ENCODE measurements at regions not wholly inside any gene's neighbourhood (a gene's known extent, or its start where the extent isn't known, plus 50 kb on each side); places are given as distances from the start of the nearest gene placed in this dataset.
"Not testable (repeated sequence)": the region's sequence is repeated elsewhere in the genome, so short reads cannot be mapped to it uniquely, and the experiment has no call there.

- DNase-seq (ENCODE audit: low read depth, low spot score), result no peak
- FAIRE-seq, result no peak
- ChIA-PET POLR2A (no interaction called here), CTCF (no interaction called here)
- Histone ChIP-seq H3K36me3 (ENCODE audit: control insufficient read depth in 2 of 2, extremely low read depth in 1 of 2, insufficient read depth in 2 of 2, low read length in 2 of 2) (no peaks in the 10 kb centered on the region), H3K27ac (ENCODE audit: insufficient read depth, low read depth, low read length) (no peak overlapping the region), H3K4me2 (ENCODE audit: insufficient read depth, low read length) (no peak overlapping the region), H3K9me3 (replicated peaks; ENCODE audit: control insufficient read depth, insufficient read depth, low read length) (no peaks in the 10 kb centered on the region), H3K4me1 (ENCODE audit: control insufficient read depth, extremely low read depth, insufficient read depth, low read length) (no peaks in the 10 kb centered on the region), H2AFZ (ENCODE audit: low read depth, low read length) (no peak overlapping the region), H3K27me3 (ENCODE audit: control insufficient read depth in 2 of 2, insufficient read depth in 2 of 2, low read length in 2 of 2) (peaks cover 0 to 2% of the 10 kb centered on the region in 2 experiments), H3K9me1 (replicated peaks; ENCODE audit: control insufficient read depth, extremely low read depth, insufficient read depth, low read length) (no peaks in the 10 kb centered on the region), H3K9ac (replicated peaks; ENCODE audit: extremely low read depth, insufficient read depth, low read length) (no peak overlapping the region), H3K79me2 (ENCODE audit: control insufficient read depth, insufficient read depth, low read length) (no peaks in the 10 kb centered on the region), H4K20me1 (replicated peaks; ENCODE audit: control insufficient read depth, extremely low read depth, insufficient read depth, low read length) (no peaks in the 10 kb centered on the region), H3K4me3 (replicated peaks in 1 of 3; ENCODE audit: insufficient read depth in 1 of 3, low read depth in 1 of 3, low read length in 3 of 3) (no peak overlapping the region)
- no peak for TF ChIP-seq MYC (IDR thresholded peaks at IDR 0.05; ENCODE audit: low read depth, low read length)
- TF ChIP-seq FOS (IDR thresholded peaks at IDR 0.05; ENCODE audit: borderline replicate concordance, insufficient read depth, low read length), result no peak
- no peak for TF ChIP-seq MAX (IDR thresholded peaks at IDR 0.05; ENCODE audit: insufficient read depth, insufficient read length)
- no peak for TF ChIP-seq EZH2 (IDR thresholded peaks at IDR 0.05; ENCODE audit: borderline replicate concordance, low read depth, low read length, severe bottlenecking)
- no peak for TF ChIP-seq POLR2A (IDR thresholded peaks at IDR 0.05; ENCODE audit: low read depth, low read length)
- TF ChIP-seq POLR2AphosphoS5 (IDR thresholded peaks at IDR 0.05; ENCODE audit: insufficient read depth, low read depth, low read length), result no peak
- TF ChIP-seq JUN (IDR thresholded peaks at IDR 0.05; ENCODE audit: borderline replicate concordance, insufficient read depth, insufficient read length, low read depth), result no peak
- no peak for TF ChIP-seq CTCF (IDR thresholded peaks at IDR 0.05; ENCODE audit: extremely low read depth in 1 of 2, insufficient read depth in 1 of 2, low read depth in 1 of 2, low read length in 2 of 2)
- no peak for TF ChIP-seq GATA2 (IDR thresholded peaks at IDR 0.05; ENCODE audit: insufficient read depth, insufficient read length, low read depth, low read length)
- dilution Hi-C loops (cut with MboI; ENCODE audit: extremely low pct_ligation_motif_present, low sequenced_read_pairs) (no loop called here), intact Hi-C loops (cut with micrococcal nuclease) (no loop called here)
- BruUV-seq (replicated peaks), result no TSS peak
Measured at GRCh38 chr14:57136669-57137328, 131.9 kb downstream of the EXOC5 start.

GRCh38 chr14:57127809-57128208 lies 140.9 kb downstream of the EXOC5 start:
- CTCF ChIA-PET, result not testable (repeated sequence)

More at GRCh38 chr14:57127809-57128208, 140.9 kb downstream of the EXOC5 start:
- H3K27me3 ChIP-seq (ENCODE audit: control insufficient read depth in 2 of 2, insufficient read depth in 2 of 2, low read length in 2 of 2); intact Hi-C loops (cut with micrococcal nuclease); BruUV-seq (replicated peaks); DNase-seq (ENCODE audit: low read depth, low spot score); H2AFZ ChIP-seq (ENCODE audit: low read depth, low read length); POLR2A ChIA-PET; H4K20me1 ChIP-seq (replicated peaks; ENCODE audit: control insufficient read depth, extremely low read depth, insufficient read depth, low read length); H3K9ac ChIP-seq (replicated peaks; ENCODE audit: extremely low read depth, insufficient read depth, low read length); H3K9me1 ChIP-seq (replicated peaks; ENCODE audit: control insufficient read depth, extremely low read depth, insufficient read depth, low read length); dilution Hi-C loops (cut with MboI; ENCODE audit: extremely low pct_ligation_motif_present, low sequenced_read_pairs); H3K36me3 ChIP-seq (ENCODE audit: control insufficient read depth in 2 of 2, extremely low read depth in 1 of 2, insufficient read depth in 2 of 2, low read length in 2 of 2); H3K4me2 ChIP-seq (ENCODE audit: insufficient read depth, low read length); H3K9me3 ChIP-seq (replicated peaks; ENCODE audit: control insufficient read depth, insufficient read depth, low read length); H3K79me2 ChIP-seq (ENCODE audit: control insufficient read depth, insufficient read depth, low read length); H3K4me3 ChIP-seq (replicated peaks in 1 of 3; ENCODE audit: insufficient read depth in 1 of 3, low read depth in 1 of 3, low read length in 3 of 3); FAIRE-seq; H3K27ac ChIP-seq (ENCODE audit: insufficient read depth, low read depth, low read length); H3K4me1 ChIP-seq (ENCODE audit: control insufficient read depth, extremely low read depth, insufficient read depth, low read length): not testable (repeated sequence)
